Activated naive CD4-positive, alpha-beta T cell treated with anti-CD3 and anti-CD28 coated beads, Interleukin-2, amount 10 ng/mL, durations not matched to agents 7 days and 5 days (primary cell): ENCODE measurements at regions not wholly inside any gene's neighbourhood (a gene's known extent, or its start where the extent isn't known, plus 50 kb on each side); places are given as distances from the start of the nearest gene placed in this dataset.

Experiments used
- CTCF ChIA-PET: fragments of 350-600 bp; sonication (Branson Sonifier 250); formaldehyde crosslinking; loops from one replicate; lab custom pipeline; 2021; ENCODE audit warnings: antibody characterized with exemption; lab: Charles Lee
- DNase-seq: peaks from one replicate; pipeline ENCODE4 v3.0.0-alpha.2; 2020
- H3K27ac Mint-ChIP-seq: one replicate; pipeline ENCODE4 v1.8.0; 2021; ENCODE audit warnings: mild to moderate bottlenecking, moderate library complexity, mixed read lengths
- H3K27me3 Mint-ChIP-seq: one replicate; pipeline ENCODE4 v1.8.0; 2021; ENCODE audit warnings: mild to moderate bottlenecking, mixed read lengths
- H3K36me3 Mint-ChIP-seq: one replicate; pipeline ENCODE4 v1.8.0; 2021; ENCODE audit warnings: mixed read lengths
- H3K4me1 Mint-ChIP-seq: one replicate; pipeline ENCODE4 v1.8.0; 2021; ENCODE audit warnings: mixed read lengths
- H3K4me3 Mint-ChIP-seq: one replicate; pipeline ENCODE4 v1.8.0; 2021; ENCODE audit warnings: mild to moderate bottlenecking, moderate library complexity, mixed read lengths
- H3K9me3 Mint-ChIP-seq: one replicate; pipeline ENCODE4 v1.8.0; 2021; ENCODE audit warnings: mixed read lengths

- no peak overlapping the region for H3K27ac Mint-ChIP-seq
- no peaks in the 10 kb centered on the region for H3K9me3 Mint-ChIP-seq
- no peak overlapping the region for H3K4me3 Mint-ChIP-seq
- no peaks in the 10 kb centered on the region for H3K27me3 Mint-ChIP-seq
- no peaks in the 10 kb centered on the region for H3K36me3 Mint-ChIP-seq
- no peaks in the 10 kb centered on the region for H3K4me1 Mint-ChIP-seq
- CTCF ChIA-PET: no interaction called here
- no peak for DNase-seq
These were observed 143.7 kb upstream of the COX10 start for GRCh38 chr17:13925579-13925978.

GRCh38 chr17:13931111-13931526 lies 138.2 kb upstream of the COX10 start:
- Mint-ChIP-seq H3K27ac (no peak overlapping the region), H3K27me3 (no peaks in the 10 kb centered on the region), H3K9me3 (peaks cover 4% of the 10 kb centered on the region), H3K36me3 (peaks cover 2% of the 10 kb centered on the region), H3K4me1 (no peaks in the 10 kb centered on the region), H3K4me3 (no peak overlapping the region)
- CTCF ChIA-PET: no interaction called here
- no peak for DNase-seq

- Mint-ChIP-seq H3K4me1 (no peaks in the 10 kb centered on the region), H3K27ac (no peak overlapping the region), H3K4me3 (no peak overlapping the region), H3K27me3 (no peaks in the 10 kb centered on the region), H3K36me3 (peaks cover 2% of the 10 kb centered on the region), H3K9me3 (peaks cover 4% of the 10 kb centered on the region)
- no peak for DNase-seq
- CTCF ChIA-PET: no interaction called here
These were observed 137.4 kb upstream of the COX10 start for GRCh38 chr17:13931800-13932460.

- H3K4me3 Mint-ChIP-seq: no peak overlapping the region
- no peak for DNase-seq
- H3K27ac Mint-ChIP-seq: no peak overlapping the region
- no peaks in the 10 kb centered on the region for H3K4me1 Mint-ChIP-seq
- H3K27me3 Mint-ChIP-seq: no peaks in the 10 kb centered on the region
- H3K36me3 Mint-ChIP-seq: peaks cover 3% of the 10 kb centered on the region
- peaks cover 4% of the 10 kb centered on the region for H3K9me3 Mint-ChIP-seq
- CTCF ChIA-PET: no interaction called here
These were observed 135.6 kb upstream of the COX10 start for GRCh38 chr17:13933441-13934276.

GRCh38 chr17:13939222-13939621 lies 130.1 kb upstream of the COX10 start:
- Mint-ChIP-seq H3K9me3 (peaks cover 4% of the 10 kb centered on the region), H3K4me3 (no peak overlapping the region), H3K27me3 (no peaks in the 10 kb centered on the region), H3K4me1 (no peaks in the 10 kb centered on the region), H3K36me3 (peaks cover 1% of the 10 kb centered on the region), H3K27ac (no peak overlapping the region)
- CTCF ChIA-PET: no interaction called here
- DNase-seq: no peak

- no peak overlapping the region for H3K4me3 Mint-ChIP-seq
- H3K4me1 Mint-ChIP-seq: no peaks in the 10 kb centered on the region
- H3K9me3 Mint-ChIP-seq: peaks cover 4% of the 10 kb centered on the region
- no peak for DNase-seq
- H3K27me3 Mint-ChIP-seq: no peaks in the 10 kb centered on the region
- H3K36me3 Mint-ChIP-seq: peaks cover 1% of the 10 kb centered on the region
- CTCF ChIA-PET: no interaction called here
- H3K27ac Mint-ChIP-seq: no peak overlapping the region
These were observed 128.2 kb upstream of the COX10 start for GRCh38 chr17:13940858-13941665.

GRCh38 chr17:13941781-13942180 lies 127.5 kb upstream of the COX10 start:
- no peak for DNase-seq
- CTCF ChIA-PET: no interaction called here
- H3K4me3 Mint-ChIP-seq: no peak overlapping the region
- peaks cover 1% of the 10 kb centered on the region for H3K36me3 Mint-ChIP-seq
- no peaks in the 10 kb centered on the region for H3K4me1 Mint-ChIP-seq
- peaks cover 4% of the 10 kb centered on the region for H3K9me3 Mint-ChIP-seq
- no peak overlapping the region for H3K27ac Mint-ChIP-seq
- H3K27me3 Mint-ChIP-seq: no peaks in the 10 kb centered on the region

- no peaks in the 10 kb centered on the region for H3K4me1 Mint-ChIP-seq
- no peak overlapping the region for H3K4me3 Mint-ChIP-seq
- peaks cover 4% of the 10 kb centered on the region for H3K9me3 Mint-ChIP-seq
- no peak overlapping the region for H3K27ac Mint-ChIP-seq
- DNase-seq: no peak
- H3K27me3 Mint-ChIP-seq: no peaks in the 10 kb centered on the region
- CTCF ChIA-PET: no interaction called here
- no peaks in the 10 kb centered on the region for H3K36me3 Mint-ChIP-seq
These were observed 125.4 kb upstream of the COX10 start for GRCh38 chr17:13943909-13944308.

GRCh38 chr17:13947499-13947898 lies 121.8 kb upstream of the COX10 start:
- H3K4me1 Mint-ChIP-seq: no peaks in the 10 kb centered on the region
- CTCF ChIA-PET: no interaction called here

GRCh38 chr17:13952009-13952750 lies 117.1 kb upstream of the COX10 start:
- Mint-ChIP-seq H3K4me3 (no peak overlapping the region), H3K4me1 (no peaks in the 10 kb centered on the region), H3K36me3 (no peaks in the 10 kb centered on the region), H3K27ac (no peak overlapping the region), H3K9me3 (no peaks in the 10 kb centered on the region), H3K27me3 (no peaks in the 10 kb centered on the region)
- CTCF ChIA-PET: no interaction called here
- no peak for DNase-seq

More at GRCh38 chr17:13947499-13947898, 121.8 kb upstream of the COX10 start:
- Mint-ChIP-seq H3K27ac (no peak overlapping the region), H3K36me3 (no peaks in the 10 kb centered on the region), H3K27me3 (no peaks in the 10 kb centered on the region), H3K9me3 (no peaks in the 10 kb centered on the region), H3K4me3 (no peak overlapping the region)
- DNase-seq: no peak

GRCh38 chr17:13953841-13954240 lies 115.5 kb upstream of the COX10 start:
- Mint-ChIP-seq H3K27me3 (no peaks in the 10 kb centered on the region), H3K4me1 (no peaks in the 10 kb centered on the region), H3K4me3 (no peak overlapping the region), H3K36me3 (no peaks in the 10 kb centered on the region), H3K27ac (no peak overlapping the region), H3K9me3 (no peaks in the 10 kb centered on the region)
- CTCF ChIA-PET: no interaction called here
- DNase-seq: no peak

- no peaks in the 10 kb centered on the region for H3K36me3 Mint-ChIP-seq
- no peaks in the 10 kb centered on the region for H3K27me3 Mint-ChIP-seq
- no peaks in the 10 kb centered on the region for H3K9me3 Mint-ChIP-seq
- peaks cover 6% of the 10 kb centered on the region for H3K4me1 Mint-ChIP-seq
- H3K4me3 Mint-ChIP-seq: no peak overlapping the region
- DNase-seq: no peak
- CTCF ChIA-PET: interaction anchor here (1.5 kb wide), 1 partner anchor 969 kb away, joined by 4 read pairs; no protein-coding TSS in a partner anchor
- H3K27ac Mint-ChIP-seq: no peak overlapping the region
These were observed 111.7 kb upstream of the COX10 start for GRCh38 chr17:13957636-13958035.

- CTCF ChIA-PET: no interaction called here
- H3K4me1 Mint-ChIP-seq: peaks cover 16% of the 10 kb centered on the region
- H3K4me3 Mint-ChIP-seq: no peak overlapping the region
- H3K27me3 Mint-ChIP-seq: no peaks in the 10 kb centered on the region
- no peak for DNase-seq
- no peaks in the 10 kb centered on the region for H3K36me3 Mint-ChIP-seq
- no peaks in the 10 kb centered on the region for H3K9me3 Mint-ChIP-seq
- no peak overlapping the region for H3K27ac Mint-ChIP-seq
These were observed 110.5 kb upstream of the COX10 start for GRCh38 chr17:13958773-13959172.

GRCh38 chr17:13961265-13961664 lies 108.0 kb upstream of the COX10 start:
- Mint-ChIP-seq H3K9me3 (no peaks in the 10 kb centered on the region), H3K4me3 (no peak overlapping the region), H3K36me3 (no peaks in the 10 kb centered on the region), H3K27me3 (no peaks in the 10 kb centered on the region), H3K27ac (no peak overlapping the region), H3K4me1 (peaks cover 16% of the 10 kb centered on the region)
- CTCF ChIA-PET: no interaction called here
- DNase-seq: no peak
